GM10248 (cell line): ENCODE measurements at regions not wholly inside any gene's neighbourhood (a gene's known extent, or its start where the extent isn't known, plus 50 kb on each side); places are given as distances from the start of the nearest gene placed in this dataset.

Source experiments
- CTCF ChIA-PET: fragments of 300-600 bp; sonication (Branson Sonifier 250); formaldehyde crosslinking; extraction: SDS; loops from one replicate; lab custom pipeline; 2021; ENCODE audit warnings: antibody characterized with exemption; lab: Yijun Ruan, JAX
- POLR2A ChIA-PET: fragments of 350-650 bp; sonication (Branson Sonifier 250); formaldehyde crosslinking; extraction: SDS; loops from one replicate; lab custom pipeline; 2020; ENCODE audit warnings: antibody characterized with exemption; lab: Yijun Ruan, JAX
- DNase-seq: peaks from one replicate; pipeline ENCODE4 v3.0.0; 2012; ENCODE audit errors: extremely low spot score
- CTCF ChIP-seq: IDR thresholded peaks from 2 replicates; pipeline ENCODE4 v1.5.1; 2012; ENCODE audit warnings: mild to moderate bottlenecking, low read depth; ENCODE audit errors: extremely low read depth, missing control alignments, control extremely low read depth

DNA sequence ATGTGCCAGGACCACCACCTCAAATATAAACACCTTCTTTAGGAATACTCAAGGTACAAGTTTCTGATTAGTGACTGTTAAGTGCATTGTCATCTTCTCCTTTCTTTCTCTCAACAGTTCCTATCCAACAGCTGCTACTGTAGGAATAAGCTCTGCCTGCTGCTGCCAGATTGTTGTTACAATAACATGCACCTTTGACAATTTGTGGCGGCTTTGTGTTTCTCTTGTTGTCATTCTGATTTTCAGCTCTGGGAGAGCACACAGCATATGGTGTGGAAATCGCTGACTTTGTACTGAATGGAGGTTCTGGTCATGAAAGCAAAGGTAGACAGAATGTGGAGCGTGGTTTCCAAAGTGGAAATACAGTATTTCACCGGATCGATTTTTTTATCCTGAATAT, 182.8 kb downstream of the SEC23IP start:
- CTCF ChIA-PET = no interaction called here
- POLR2A ChIA-PET = no interaction called here

DNA sequence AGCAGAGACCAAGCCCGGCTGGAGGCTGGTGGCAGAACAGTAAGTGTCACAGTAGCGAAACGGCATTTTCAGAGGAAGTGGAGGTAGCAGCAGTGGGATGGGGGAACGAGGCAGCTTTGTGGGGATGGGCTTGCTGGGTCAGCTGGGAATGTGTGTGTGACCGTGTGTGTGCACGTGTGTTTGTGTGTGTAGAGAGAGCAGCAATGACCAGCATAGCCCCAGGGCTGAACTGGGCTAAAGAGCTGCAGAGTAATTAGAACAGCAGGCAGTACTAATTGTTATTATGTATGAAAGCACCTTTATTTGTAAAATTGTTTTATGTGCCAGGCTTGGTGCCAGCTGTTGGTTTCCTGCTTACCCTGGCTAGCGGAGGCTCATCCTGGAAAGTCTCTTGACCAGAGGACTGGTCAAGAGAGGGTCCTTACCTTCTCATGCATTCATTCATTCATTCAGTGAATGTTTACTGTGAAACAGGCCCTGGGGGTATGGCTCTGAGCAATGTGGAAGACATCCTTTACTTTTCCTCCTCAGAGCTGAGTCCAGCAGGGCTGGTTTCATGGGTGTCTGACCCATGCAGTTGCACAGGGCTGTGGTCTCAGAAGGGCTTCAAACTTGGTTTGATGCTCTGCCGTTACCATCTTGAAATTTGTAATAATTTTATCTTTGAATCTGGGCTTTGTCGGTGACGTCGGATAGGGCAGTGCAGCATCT, 184.6 kb downstream of the SEC23IP start:
- no peak for TF ChIP-seq CTCF
- CTCF ChIA-PET = interaction anchor here (1.2 to 1.5 kb wide), 2 partner anchors 9 to 13 kb away, joined by 3 to 4 read pairs; no protein-coding TSS in a partner anchor
- POLR2A ChIA-PET = no interaction called here
- DNase-seq = no peak

More for the DNA sequence above, 182.8 kb downstream of the SEC23IP start:
- no peak for TF ChIP-seq CTCF
- no peak for DNase-seq

DNA sequence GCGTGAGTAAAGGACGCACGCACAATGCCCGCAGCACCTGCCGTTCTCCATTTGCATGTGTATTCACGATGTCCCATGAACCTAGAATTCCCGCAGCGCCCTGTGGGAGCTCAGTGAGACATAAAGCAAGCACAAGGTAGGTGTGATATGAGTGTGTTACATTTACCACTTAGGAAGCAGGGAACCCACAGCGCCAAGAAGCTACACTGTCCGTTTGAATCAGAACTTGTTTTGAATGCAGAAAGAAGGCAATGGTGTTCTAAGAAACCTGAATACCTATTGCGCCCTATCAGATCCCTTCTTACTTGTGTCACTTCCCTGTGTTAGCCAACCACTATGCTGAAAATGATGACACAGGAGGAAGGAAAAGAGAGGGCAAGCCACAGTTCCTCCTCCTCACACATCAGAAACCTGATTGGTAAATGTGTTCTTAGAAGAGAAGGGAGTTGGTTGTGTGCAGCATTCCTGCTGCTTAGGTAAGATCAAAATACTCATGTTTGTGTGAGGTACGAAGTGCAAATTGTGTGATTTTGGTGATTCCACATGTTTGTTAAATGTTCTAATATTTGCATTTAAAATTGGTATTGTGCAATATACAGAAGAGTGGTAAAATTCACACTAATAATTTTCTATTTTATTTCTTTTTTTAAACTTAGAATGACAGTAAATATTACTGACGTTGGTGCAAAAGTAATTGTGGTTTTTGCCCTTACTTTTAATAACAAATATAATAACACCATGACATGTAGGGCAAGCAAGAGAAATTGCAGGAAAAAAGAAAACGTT, 185.4 kb downstream of the SEC23IP start:
- POLR2A ChIA-PET = no interaction called here
- TF ChIP-seq CTCF = no peak

DNA sequence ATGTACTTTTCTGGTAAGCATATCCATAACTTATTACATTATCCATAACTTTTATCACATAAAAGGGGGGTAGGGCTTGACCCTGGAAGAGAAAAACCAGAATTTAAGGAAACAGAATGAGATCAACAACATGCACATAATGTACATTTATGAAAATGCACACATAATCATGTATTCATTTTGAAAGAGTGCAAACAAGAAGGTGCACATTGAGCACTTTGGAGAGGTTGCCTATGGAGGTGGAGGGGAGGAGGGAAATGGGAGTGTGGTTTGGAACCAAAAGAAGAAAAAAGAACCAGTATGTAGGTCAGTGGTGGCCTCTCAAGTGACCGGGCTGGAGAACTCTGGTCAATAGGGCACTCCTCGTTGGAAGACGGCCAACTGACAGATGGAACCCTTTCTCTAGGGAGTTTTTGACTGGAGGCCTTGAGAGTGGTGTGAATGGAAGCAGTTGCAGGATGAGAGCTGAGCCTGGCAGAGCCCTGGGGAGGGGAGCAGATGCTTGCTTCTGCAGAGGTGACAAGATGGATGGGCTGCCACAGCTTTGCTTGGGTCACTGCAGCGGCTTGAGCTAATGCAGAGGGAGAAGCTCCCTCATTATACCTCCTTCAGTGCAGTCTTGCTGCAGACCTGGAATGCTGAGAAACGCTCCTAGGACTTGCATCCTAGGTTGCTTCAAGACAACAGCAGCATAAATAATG, 192.7 kb downstream of the SEC23IP start:
- DNase-seq = no peak
- no peak for TF ChIP-seq CTCF

More for the DNA sequence above, 185.4 kb downstream of the SEC23IP start:
- DNase-seq = no peak
- CTCF ChIA-PET = no interaction called here

DNA sequence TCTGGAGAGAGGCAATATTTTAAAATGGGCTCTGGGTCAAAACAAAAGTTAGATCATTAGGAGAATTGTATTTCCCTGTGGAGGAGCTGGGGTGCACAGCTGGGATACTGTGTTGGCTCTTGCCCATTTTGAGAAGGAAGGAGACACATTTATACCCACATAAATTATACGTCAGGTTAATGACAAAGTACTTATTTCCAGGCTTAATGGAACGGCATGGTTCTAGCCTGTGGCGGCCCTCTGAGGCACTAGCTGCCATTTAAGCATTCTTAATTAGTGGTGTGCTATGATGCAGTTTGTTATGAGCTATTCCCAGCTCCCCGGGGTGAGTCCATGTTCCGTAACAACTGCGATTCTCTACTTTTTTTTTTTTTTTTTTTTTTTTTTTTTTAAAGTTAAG, 193.5 kb downstream of the SEC23IP start:
- ChIA-PET CTCF (no interaction called here), POLR2A (interaction anchor here (0.6 kb wide), 1 partner anchor 51 kb away, joined by 3 read pairs; no protein-coding TSS in a partner anchor)
- no peak for DNase-seq
- no peak for TF ChIP-seq CTCF

More for the DNA sequence above, 192.7 kb downstream of the SEC23IP start:
- POLR2A ChIA-PET = interaction anchor here (0.6 kb wide), 1 partner anchor 195 kb away, joined by 6 read pairs; no protein-coding TSS in a partner anchor
- CTCF ChIA-PET = no interaction called here

DNA sequence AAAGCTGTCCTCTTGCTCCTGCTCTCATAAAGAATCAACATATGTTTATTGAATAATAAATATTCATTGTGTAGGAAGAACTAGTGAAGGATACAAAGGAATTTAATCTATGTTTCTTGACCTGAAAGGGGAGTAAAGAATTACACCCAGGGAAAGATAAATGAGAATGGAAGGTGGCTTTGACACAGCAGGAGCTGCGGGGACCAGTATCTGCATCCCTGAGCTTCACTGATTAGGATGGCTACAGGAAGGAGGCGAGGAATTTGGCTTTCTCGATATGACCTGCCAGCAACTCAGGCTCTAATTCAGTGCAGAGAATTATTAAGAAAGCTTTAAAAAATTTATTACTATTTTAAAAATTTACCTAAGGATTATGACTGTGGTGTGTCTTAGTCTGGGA, 194.6 kb downstream of the SEC23IP start:
- ChIA-PET POLR2A (no interaction called here), CTCF (no interaction called here)
- TF ChIP-seq CTCF = no peak
- DNase-seq = no peak
